Thoracic aorta (tissue), 2 donors: ENCODE measurements at regions not wholly inside any gene's neighbourhood (a gene's known extent, or its start where the extent isn't known, plus 50 kb on each side); places are given as distances from the start of the nearest gene placed in this dataset.

Experiments
- ATAC-seq: fragments of 150-250 bp; one replicate; pipeline ENCODE4 v1.8.0; 2017; ENCODE audit warnings: low read depth; ENCODE audit not compliant: insufficient number of reproducible peaks, low FRiP score
- DNase-seq: peaks from one replicate; pipeline ENCODE4 v3.0.0-alpha.2; 2020; ENCODE audit warnings: low spot score
- H3K27ac ChIP-seq, 2 donors: fragments of 200-600 bp; sonication (generic); 1 replicate in 1 of 2; 2 replicates in 1 of 2; pipeline ENCODE4 v1.5.1; 2016; ENCODE audit warnings: mild to moderate bottlenecking in 2 of 2, moderate library complexity in 2 of 2
- H3K27me3 ChIP-seq: fragments of 200-600 bp; sonication (generic); replicated peaks from 2 replicates; pipeline ENCODE4 v1.6.0; 2016; ENCODE audit warnings: mild to moderate bottlenecking; ENCODE audit not compliant: insufficient read depth
- H3K36me3 ChIP-seq: fragments of 200-600 bp; sonication (generic); one replicate; pipeline ENCODE4 v1.5.1; 2016
- H3K4me1 ChIP-seq, 2 donors: fragments of 200-600 bp; sonication (generic); 1 replicate in 1 of 2; 2 replicates in 1 of 2; pipeline versions ENCODE4 v1.5.1 to v1.6.0; 2016; ENCODE audit warnings: low read depth in 2 of 2, mild to moderate bottlenecking in 1 of 2; ENCODE audit not compliant: control insufficient read depth in 1 of 2
- H3K4me3 ChIP-seq: fragments of 200-600 bp; sonication (generic); 2 replicates; pipeline ENCODE4 v1.5.1; 2016; ENCODE audit warnings: mild to moderate bottlenecking
- H3K9me3 ChIP-seq: fragments of 200-600 bp; sonication (generic); 2 replicates; pipeline ENCODE4 v1.5.1; 2016
- TF ChIP-seq, protein P1 (sequence below): fragments of 200-600 bp; sonication (generic); IDR thresholded peaks from one replicate; pipeline ENCODE4 v1.5.1; 2019; ENCODE audit warnings: antibody characterized with exemption

DNA sequence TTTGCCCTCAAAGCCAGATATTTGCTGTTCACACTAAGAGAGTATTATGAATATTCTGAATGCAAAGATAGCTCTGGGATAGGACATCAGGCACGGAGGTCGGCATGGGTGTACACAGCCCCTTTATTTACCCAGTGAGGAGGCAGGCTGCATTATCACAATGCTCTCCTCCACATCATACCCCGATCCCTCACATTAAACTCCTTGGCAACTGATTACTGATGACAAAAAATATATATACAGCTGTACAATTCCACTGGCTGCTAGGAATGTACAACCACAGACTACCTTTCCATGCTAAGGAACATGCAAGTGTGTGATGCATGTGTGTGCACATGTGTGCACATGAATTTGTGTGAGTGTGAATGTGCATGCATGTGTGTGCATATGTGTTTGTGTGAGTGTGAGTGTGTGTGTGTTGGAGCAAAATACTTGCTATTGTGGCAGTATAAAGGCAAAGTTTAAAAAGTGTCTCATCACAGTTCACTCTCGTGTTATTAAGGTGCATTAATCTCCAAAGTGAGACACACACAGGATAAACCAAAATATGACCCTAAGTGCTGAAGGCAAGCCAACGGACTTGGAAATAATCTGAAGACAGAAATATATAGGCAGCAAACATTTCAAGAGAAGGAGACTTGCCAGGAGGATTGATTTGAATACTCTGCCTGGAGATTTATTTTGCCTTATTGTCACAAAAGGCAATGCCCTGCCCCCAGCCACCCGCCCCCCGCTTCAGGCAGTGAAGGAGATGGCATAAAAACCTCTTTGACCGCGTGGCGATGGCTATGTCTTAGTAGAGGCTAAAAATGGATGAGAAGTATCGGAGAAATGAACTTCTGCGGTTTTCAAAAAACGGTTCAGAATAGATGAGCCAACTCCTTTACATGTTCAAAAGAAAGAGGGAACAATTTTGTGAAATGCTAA is 274.8 kb downstream of the TSHZ3 start:
- H3K27me3 ChIP-seq, result no peaks in the 10 kb centered on the region
- H3K4me3 ChIP-seq, result no peak overlapping the region
- no peaks in the 10 kb centered on the region for H3K4me1 ChIP-seq
- no peaks in the 10 kb centered on the region for H3K36me3 ChIP-seq
- TF ChIP-seq, protein P1, sequence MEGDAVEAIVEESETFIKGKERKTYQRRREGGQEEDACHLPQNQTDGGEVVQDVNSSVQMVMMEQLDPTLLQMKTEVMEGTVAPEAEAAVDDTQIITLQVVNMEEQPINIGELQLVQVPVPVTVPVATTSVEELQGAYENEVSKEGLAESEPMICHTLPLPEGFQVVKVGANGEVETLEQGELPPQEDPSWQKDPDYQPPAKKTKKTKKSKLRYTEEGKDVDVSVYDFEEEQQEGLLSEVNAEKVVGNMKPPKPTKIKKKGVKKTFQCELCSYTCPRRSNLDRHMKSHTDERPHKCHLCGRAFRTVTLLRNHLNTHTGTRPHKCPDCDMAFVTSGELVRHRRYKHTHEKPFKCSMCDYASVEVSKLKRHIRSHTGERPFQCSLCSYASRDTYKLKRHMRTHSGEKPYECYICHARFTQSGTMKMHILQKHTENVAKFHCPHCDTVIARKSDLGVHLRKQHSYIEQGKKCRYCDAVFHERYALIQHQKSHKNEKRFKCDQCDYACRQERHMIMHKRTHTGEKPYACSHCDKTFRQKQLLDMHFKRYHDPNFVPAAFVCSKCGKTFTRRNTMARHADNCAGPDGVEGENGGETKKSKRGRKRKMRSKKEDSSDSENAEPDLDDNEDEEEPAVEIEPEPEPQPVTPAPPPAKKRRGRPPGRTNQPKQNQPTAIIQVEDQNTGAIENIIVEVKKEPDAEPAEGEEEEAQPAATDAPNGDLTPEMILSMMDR, result no peak
- no peaks in the 10 kb centered on the region for H3K9me3 ChIP-seq
- ATAC-seq (no peak), DNase-seq (no peak)
- H3K27ac ChIP-seq, result no peak overlapping the region

DNA sequence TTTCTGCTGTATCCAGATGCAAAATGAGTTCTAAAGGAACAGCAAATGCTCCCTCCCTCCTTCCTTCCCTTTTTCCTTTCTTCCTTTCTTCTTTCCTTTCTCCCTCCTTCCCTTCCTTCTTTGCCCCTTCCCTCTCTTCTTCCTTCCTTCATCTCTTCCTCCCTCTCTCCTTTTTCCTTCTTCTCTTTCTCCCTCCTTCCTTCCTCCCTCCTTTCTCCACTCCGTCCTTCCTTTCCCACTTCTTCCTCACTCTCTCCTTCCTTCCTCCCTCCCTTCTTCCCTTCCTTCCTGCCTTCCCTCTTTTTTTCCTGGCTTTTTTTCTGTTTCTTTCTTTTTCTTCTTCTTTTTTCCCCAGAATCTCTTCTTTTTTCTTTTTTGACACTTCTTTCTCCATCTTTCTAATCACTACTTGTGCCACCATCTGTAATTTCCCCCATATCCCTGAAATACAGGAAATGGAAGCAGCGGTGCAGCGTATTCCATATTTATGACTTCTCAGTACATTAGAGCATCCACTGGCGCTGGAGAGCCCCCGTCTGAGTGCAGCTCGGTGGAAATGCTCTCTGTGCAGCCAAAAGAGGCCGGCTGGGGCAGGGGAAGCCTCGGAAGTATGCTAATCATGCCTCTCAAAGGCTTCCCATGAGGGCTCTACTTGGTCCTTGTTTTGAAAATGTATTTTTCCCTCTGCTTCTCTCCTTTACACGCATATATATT is 275.6 kb downstream of the TSHZ3 start:
- DNase-seq, result no peak
- H3K4me1 ChIP-seq, result no peaks in the 10 kb centered on the region
- H3K9me3 ChIP-seq, result no peaks in the 10 kb centered on the region
- no peaks in the 10 kb centered on the region for H3K27me3 ChIP-seq
- no peaks in the 10 kb centered on the region for H3K36me3 ChIP-seq
- ATAC-seq, result no peak
- no peak overlapping the region for H3K4me3 ChIP-seq
- H3K27ac ChIP-seq, result no peak overlapping the region
- TF ChIP-seq, protein P1, result no peak

DNA sequence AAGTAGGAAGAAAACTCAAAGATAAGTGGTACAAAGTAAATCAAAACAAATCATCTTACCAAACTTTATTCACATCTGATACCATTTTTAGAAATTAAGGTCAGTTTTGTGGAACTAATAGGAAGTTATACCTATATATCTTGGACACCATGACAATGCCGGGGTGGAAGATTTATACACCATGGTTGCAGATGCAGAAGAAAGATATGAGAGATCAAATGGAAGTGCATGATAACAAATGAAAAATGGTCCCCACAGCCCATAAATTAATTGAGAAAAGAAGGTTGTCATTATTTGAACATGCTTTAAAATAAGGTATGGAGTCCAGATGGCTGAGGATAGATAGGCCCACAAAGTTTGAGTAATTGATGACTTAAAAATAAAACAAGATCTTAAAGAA is 276.8 kb downstream of the TSHZ3 start:
- Histone ChIP-seq H3K27ac (no peak overlapping the region), H3K27me3 (no peaks in the 10 kb centered on the region)
- TF ChIP-seq, protein P1, result no peak

DNA sequence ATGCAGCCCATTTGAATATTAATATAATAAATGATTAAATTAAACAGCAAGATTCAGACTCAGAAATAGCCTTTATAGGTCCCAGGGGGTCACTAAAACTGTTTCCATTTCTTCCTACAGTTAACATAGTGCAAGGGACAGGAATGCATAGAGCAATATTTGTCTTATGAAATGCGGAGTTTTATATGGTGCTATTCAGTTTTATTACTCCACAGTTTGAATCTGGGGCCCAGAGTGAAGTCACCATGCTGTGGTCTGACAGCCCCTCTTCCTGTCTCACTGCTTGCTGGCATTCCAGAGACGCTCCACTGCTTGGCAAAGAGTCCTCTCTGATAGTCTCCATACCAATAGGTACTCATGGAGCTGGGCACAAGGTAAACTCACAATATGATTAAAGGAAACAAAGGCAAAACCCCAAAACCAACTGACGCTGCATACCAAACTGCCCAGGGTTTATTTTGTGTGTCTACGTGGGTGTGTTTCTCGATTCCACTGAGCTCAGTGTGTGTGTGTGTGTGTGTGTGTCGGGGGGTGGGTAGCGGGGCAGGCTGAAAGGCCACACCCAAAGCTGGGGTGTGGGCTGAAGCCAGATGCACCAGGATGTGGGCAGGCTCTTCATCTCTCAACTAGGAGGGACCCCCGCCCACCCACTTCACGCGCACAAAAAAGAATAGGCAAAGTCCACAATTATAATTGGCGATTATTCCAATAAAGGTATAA is 277.9 kb downstream of the TSHZ3 start:
- ATAC-seq (no peak), DNase-seq (no peak)
- Histone ChIP-seq H3K36me3 (no peaks in the 10 kb centered on the region), H3K27ac (no peak overlapping the region), H3K4me3 (no peak overlapping the region), H3K9me3 (no peaks in the 10 kb centered on the region), H3K27me3 (no peaks in the 10 kb centered on the region), H3K4me1 (no peaks in the 10 kb centered on the region)
- TF ChIP-seq, protein P1, result no peak

More for the DNA sequence above, 276.8 kb downstream of the TSHZ3 start:
- Histone ChIP-seq H3K4me1 (no peaks in the 10 kb centered on the region), H3K9me3 (no peaks in the 10 kb centered on the region), H3K36me3 (no peaks in the 10 kb centered on the region), H3K4me3 (no peak overlapping the region)
- DNase-seq (no peak), ATAC-seq (no peak)
